Ectodermal cell (in vitro differentiated cells): ENCODE measurements at regions not wholly inside any gene's neighbourhood (a gene's known extent, or its start where the extent isn't known, plus 50 kb on each side); places are given as distances from the start of the nearest gene placed in this dataset.
"Not testable (repeated sequence)": the region's sequence is repeated elsewhere in the genome, so short reads cannot be mapped to it uniquely, and the experiment has no call there.

Source experiments
- H3K27ac ChIP-seq: 2 replicates; pipeline ENCODE4 v1.7.0; 2013; ENCODE audit warnings: mild to moderate bottlenecking, low read depth, low read length; ENCODE audit not compliant: insufficient read depth, poor library complexity, severe bottlenecking
- H3K27me3 ChIP-seq: 2 replicates; pipeline ENCODE4 v1.7.0; 2013; ENCODE audit warnings: mild to moderate bottlenecking, low read length; ENCODE audit not compliant: insufficient read depth, control insufficient read depth, poor library complexity, severe bottlenecking
- H3K36me3 ChIP-seq: one replicate; pipeline ENCODE4 v1.7.0; 2013; ENCODE audit warnings: low read length; ENCODE audit not compliant: control insufficient read depth, insufficient read depth
- H3K4me1 ChIP-seq: one replicate; pipeline ENCODE4 v1.7.0; 2013; ENCODE audit warnings: low read length; ENCODE audit not compliant: control insufficient read depth, insufficient read depth
- H3K4me3 ChIP-seq: 2 replicates; pipeline ENCODE4 v1.7.0; 2013; ENCODE audit warnings: low read depth, low read length, control low read depth; ENCODE audit not compliant: insufficient read depth
- H3K9me3 ChIP-seq: 2 replicates; pipeline ENCODE4 v1.7.0; 2013; ENCODE audit warnings: mild to moderate bottlenecking, low read length, moderate library complexity; ENCODE audit not compliant: control insufficient read depth
- WGBS, 2 experiments: methylation state at CpG; one replicate each; pipeline ENCODE4 v1.1.7; 2013; ENCODE audit warnings: missing lambda C conversion rate in 2 of 2; 5-methylcytosine and 5-hydroxymethylcytosine counted together

GRCh38 chr6:147693181-147693580 is 184.7 kb downstream of the SAMD5 start:
- H3K4me3 ChIP-seq, result no peak overlapping the region
- 83 to 87% methylated on average over 6 of the region's 6 CpGs for WGBS, 2 experiments

DNA sequence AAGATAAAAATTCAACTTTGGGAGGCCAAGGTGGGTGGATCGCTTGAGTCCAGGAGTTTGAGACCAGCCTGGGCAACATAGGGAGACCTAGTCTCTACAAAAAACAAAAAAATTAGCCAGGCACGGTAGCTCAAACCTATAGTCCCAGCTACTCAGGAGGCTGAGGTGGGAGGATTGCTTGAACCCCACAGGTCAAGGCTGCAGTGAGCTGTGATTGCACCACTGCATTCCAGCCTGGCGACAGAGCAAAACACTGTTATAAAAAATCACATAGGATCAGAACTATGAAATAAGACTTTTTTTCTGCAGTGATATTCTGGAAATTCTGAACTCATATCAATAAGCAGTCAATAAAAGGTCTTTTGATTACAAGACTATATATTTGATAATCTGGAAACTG is 186.1 kb downstream of the SAMD5 start:
- WGBS, 2 experiments, result 90 to 93% methylated on average over 3 of the region's 3 CpGs
- H3K9me3 ChIP-seq, H3K4me3 ChIP-seq: not testable (repeated sequence)

More at GRCh38 chr6:147693181-147693580, 184.7 kb downstream of the SAMD5 start:
- Histone ChIP-seq H3K27me3 (no peaks in the 10 kb centered on the region), H3K27ac (no peak overlapping the region), H3K9me3 (no peaks in the 10 kb centered on the region), H3K4me1 (no peaks in the 10 kb centered on the region), H3K36me3 (no peaks in the 10 kb centered on the region)

GRCh38 chr6:147695819-147696218 is 187.3 kb downstream of the SAMD5 start:
- Histone ChIP-seq H3K27ac (no peak overlapping the region), H3K4me1 (no peaks in the 10 kb centered on the region), H3K27me3 (no peaks in the 10 kb centered on the region), H3K9me3 (no peaks in the 10 kb centered on the region), H3K4me3 (no peak overlapping the region), H3K36me3 (no peaks in the 10 kb centered on the region)
- 89 to 100% methylated on average over 1 of the region's 1 CpG for WGBS, 2 experiments

More for the DNA sequence above, 186.1 kb downstream of the SAMD5 start:
- not testable (repeated sequence) for H3K4me1 ChIP-seq, H3K27ac ChIP-seq, H3K27me3 ChIP-seq, H3K36me3 ChIP-seq

GRCh38 chr6:147699140-147699539 is 190.7 kb downstream of the SAMD5 start:
- H3K9me3 ChIP-seq, result no peaks in the 10 kb centered on the region
- no peaks in the 10 kb centered on the region for H3K27me3 ChIP-seq
- H3K4me3 ChIP-seq, result no peak overlapping the region
- no peaks in the 10 kb centered on the region for H3K36me3 ChIP-seq
- WGBS, 2 experiments, result 82 to 85% methylated on average over 2 of the region's 2 CpGs
- no peaks in the 10 kb centered on the region for H3K4me1 ChIP-seq
- H3K27ac ChIP-seq, result no peak overlapping the region

DNA sequence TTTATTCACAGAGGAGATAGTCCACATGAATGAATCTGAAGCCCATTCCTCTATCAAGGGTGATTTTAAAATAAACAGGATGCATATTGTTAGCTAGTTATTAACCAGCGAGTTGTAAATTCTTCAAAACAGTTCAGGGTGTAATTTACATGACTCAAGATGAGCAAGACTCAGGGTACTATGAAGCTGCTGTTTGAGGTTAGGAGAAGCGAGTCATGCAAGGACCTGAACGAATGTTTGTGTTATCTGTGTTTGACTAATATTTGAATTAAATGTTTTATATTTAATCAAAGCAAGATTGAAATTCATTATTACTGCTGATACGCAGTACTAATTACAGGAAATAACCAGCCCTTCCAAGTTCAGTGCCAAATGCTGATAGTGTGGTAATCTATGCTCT is 191.1 kb downstream of the SAMD5 start:
- H3K4me3 ChIP-seq, result no peak overlapping the region
- no peaks in the 10 kb centered on the region for H3K36me3 ChIP-seq
- H3K27ac ChIP-seq, result no peak overlapping the region
- H3K27me3 ChIP-seq, result no peaks in the 10 kb centered on the region
- H3K4me1 ChIP-seq, result no peaks in the 10 kb centered on the region
- no peaks in the 10 kb centered on the region for H3K9me3 ChIP-seq
- WGBS, 2 experiments, result 93 to 96% methylated on average over 3 to 4 of the region's 4 CpGs

DNA sequence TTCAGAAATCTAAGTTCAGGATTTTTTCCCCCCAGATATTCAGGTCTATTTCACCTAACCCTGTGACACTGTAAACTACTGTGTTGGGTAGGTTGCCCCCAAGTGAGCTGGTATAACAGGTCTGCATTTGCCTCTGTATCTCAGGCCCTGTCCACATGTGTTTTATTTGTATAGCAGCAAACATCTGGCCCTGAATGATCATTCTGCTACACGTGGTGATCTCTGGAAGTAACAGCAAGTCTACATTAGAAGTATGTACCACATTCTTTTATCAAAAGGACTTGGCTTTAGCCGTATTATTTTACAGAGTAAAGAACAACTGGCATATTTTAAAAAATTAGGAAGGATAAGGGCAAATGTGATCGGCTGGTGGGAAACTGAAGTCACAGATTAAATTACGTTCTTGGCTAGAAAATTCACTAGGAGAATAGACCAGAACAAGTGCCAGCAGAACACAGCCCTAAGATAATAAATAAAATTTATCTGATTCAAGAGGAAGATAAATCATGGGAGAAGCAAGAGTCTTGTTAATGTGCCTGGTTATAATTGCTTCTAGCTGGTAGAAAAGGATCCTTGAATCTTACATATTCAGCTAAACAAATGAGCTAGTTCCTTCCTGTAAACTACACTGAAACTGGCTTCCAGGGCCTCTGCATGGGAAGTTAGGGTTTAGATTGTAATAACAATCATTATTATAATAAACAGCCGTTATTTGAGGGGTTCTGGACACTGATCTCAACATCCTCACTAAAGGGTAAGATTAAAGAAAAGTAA is 192.1 kb downstream of the SAMD5 start:
- no peaks in the 10 kb centered on the region for H3K9me3 ChIP-seq
- no peaks in the 10 kb centered on the region for H3K4me1 ChIP-seq
- 93 to 95% methylated on average over 4 of the region's 5 CpGs for WGBS, 2 experiments
- H3K27me3 ChIP-seq, result no peaks in the 10 kb centered on the region
- H3K4me3 ChIP-seq, result no peak overlapping the region
- no peak overlapping the region for H3K27ac ChIP-seq
- H3K36me3 ChIP-seq, result no peaks in the 10 kb centered on the region

- 91 to 93% methylated on average over 5 of the region's 5 CpGs for WGBS, 2 experiments
- Histone ChIP-seq H3K36me3 (no peaks in the 10 kb centered on the region), H3K4me1 (no peaks in the 10 kb centered on the region), H3K27me3 (no peaks in the 10 kb centered on the region), H3K9me3 (no peaks in the 10 kb centered on the region), H3K27ac (no peak overlapping the region), H3K4me3 (no peak overlapping the region)
Observed at GRCh38 chr6:147704691-147705090, 196.2 kb downstream of the SAMD5 start.

DNA sequence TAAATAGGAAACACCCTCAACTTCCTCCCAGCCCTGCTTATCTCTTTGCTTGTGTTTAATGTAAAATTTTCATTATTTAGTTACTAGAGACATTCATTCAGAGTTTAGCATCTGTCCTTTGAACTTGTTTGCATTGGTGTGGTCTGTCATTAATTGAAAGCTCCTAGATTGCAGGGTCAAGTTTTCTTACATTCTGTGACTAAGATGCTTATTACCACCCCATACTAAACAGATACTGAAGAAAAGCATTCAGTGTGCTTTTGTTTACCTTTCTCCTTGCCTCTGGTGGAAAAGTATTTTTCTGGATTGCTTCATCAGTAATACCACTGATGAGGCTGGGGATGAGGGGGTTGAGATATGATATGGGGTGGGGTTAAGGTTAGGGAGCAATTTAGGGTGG is 199.0 kb downstream of the SAMD5 start:
- H3K27me3 ChIP-seq, result no peaks in the 10 kb centered on the region
- no peak overlapping the region for H3K4me3 ChIP-seq
- H3K36me3 ChIP-seq, result no peaks in the 10 kb centered on the region
- no peaks in the 10 kb centered on the region for H3K9me3 ChIP-seq
- H3K4me1 ChIP-seq, result no peaks in the 10 kb centered on the region
- H3K27ac ChIP-seq, result no peak overlapping the region

GRCh38 chr6:147708170-147708569 is 199.7 kb downstream of the SAMD5 start:
- H3K4me1 ChIP-seq, result no peaks in the 10 kb centered on the region
- no peaks in the 10 kb centered on the region for H3K9me3 ChIP-seq
- H3K27ac ChIP-seq, result no peak overlapping the region
- H3K36me3 ChIP-seq, result no peaks in the 10 kb centered on the region
- 94 to 96% methylated on average over 3 of the region's 3 CpGs for WGBS, 2 experiments
- H3K27me3 ChIP-seq, result no peaks in the 10 kb centered on the region
- no peak overlapping the region for H3K4me3 ChIP-seq

DNA sequence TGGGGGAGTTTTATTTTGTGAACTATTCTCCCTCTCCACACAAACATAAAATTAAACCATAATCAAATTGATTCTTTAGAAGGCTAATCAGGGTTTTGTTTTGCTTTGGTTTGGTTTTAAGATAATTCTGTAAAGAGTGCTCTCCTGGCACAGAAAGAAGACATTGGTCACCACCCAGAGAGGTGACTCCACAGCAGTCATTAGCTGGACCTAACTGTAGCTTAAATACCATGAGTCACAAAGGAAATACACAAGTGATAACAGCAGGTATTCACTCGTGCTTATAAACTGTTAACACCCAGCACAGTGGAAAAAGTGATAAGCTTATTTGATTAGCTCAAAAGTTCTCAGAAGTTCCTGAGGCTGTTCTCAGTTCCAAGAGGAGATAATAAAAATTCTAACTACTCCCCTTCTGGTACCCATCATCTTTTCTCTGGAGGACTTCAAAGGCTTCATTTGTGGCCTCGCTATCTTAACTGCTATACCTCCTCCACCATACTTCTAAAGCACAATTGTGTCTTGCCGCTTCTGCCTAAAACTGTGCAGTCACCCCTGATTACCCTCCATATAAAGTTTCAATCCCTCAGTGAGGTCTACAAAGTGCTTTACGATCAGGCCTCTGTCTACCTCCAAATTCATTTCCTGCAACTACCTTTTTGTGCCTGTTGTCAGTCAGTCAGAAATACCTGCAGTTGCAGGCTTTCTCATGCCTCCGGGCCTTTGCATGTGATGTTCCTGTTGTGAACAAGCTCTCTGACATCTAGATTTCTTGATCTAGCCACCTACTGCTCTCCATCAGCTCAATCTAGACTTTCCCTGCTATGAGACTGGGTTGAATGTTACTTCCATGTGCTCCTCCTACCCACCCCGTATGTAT is 201.1 kb downstream of the SAMD5 start:
- Histone ChIP-seq H3K27me3 (no peaks in the 10 kb centered on the region), H3K4me1 (no peaks in the 10 kb centered on the region), H3K36me3 (no peaks in the 10 kb centered on the region), H3K4me3 (no peak overlapping the region), H3K27ac (no peak overlapping the region), H3K9me3 (no peaks in the 10 kb centered on the region)
- 90 to 92% methylated on average over 5 to 6 of the region's 6 CpGs for WGBS, 2 experiments
